RKO (cell line): ENCODE measurements at regions not wholly inside any gene's neighbourhood (a gene's known extent, or its start where the extent isn't known, plus 50 kb on each side); places are given as distances from the start of the nearest gene placed in this dataset.

ENCODE experiments used
- DNase-seq: peaks from one replicate; pipeline ENCODE4 v3.0.0-alpha.2; 2016; ENCODE audit warnings: low spot score

DNA sequence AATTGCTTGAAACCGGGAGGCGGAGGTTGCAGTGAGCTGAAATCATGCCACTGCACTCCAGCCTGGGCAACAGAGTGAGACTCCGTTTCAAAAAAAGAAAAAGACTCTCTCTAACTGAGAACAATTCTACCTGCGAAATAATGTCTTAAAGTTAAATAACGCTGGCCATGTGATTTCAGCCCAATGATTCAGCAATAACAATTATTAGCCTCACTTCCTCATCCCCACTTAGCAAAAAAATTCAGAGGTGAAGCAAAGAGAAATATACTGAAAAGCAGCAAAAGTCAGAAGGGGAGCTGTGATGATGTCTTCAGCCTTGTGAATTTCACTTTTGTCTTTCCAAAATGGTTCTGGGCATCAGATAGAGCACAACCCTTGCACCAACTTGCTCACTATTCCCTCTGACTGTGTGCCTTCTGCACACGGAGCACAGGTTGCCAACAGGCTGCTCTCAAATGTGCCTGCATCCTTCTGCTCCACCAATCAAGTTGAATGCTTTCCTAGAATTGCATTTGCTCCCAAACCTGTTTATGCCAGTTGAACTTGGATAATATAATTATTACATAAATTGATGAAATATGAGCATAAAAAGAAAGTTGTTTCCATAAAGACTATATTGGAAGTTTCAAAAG is 79.8 kb upstream of the IPO9 start:
- DNase-seq = no peak

DNA sequence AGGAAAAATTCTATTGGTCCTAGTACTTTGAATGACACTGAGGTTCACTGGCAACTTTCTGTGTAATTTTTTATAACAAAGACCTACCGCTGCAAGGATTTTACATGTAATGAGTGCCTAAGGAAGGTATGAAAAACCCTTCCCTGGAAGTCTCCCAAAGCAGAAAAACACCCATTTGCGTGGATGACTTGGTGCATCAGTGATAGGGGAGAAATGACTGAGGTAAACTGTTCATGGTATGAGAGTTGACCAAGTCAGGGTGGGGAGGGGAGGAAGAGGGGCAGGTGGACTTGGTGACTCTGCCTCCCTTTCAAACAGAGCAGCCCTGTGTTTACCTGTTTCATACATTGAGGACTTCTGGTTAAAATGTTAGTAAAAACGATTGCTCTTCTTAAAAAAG is 78.8 kb upstream of the IPO9 start:
- no peak for DNase-seq

DNA sequence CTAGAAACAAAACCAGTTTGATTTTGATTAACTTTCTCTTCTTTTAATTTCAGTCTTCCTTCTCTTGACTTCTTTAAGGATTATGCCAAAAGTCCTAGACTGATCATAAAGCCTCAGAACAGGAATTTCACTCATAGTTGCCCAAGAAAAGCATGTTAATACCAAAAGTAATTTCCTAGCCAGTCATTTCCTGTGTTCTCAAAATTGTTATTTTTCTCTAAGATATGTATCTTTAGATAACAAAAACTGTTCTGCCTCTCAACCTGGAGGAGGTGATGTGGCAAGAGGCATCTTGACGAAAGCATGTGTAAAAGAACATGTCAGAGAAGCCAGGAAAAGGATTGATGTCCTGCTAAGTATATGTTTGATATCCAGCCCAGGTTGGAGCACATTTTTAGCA is 78.0 kb upstream of the IPO9 start:
- DNase-seq = no peak

DNA sequence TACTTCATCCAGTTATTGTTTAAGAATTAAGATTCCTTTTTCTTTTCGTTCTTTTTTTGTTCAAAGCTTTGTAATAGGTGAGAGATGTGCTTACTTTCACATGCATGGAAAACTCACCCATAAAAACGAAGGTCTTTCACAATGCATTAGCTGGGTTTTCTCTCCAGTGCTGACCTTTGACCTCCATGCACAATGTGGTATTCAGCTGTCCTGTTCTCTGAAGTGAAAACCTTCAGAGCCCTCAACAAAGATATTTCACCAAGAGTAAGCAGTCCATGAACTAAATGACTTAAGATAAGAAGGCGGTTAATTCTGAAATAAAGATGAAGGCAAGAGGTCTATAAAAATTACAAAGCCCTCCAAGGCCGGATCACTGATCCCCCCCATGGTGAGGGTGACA is 77.1 kb upstream of the IPO9 start:
- no peak for DNase-seq

DNA sequence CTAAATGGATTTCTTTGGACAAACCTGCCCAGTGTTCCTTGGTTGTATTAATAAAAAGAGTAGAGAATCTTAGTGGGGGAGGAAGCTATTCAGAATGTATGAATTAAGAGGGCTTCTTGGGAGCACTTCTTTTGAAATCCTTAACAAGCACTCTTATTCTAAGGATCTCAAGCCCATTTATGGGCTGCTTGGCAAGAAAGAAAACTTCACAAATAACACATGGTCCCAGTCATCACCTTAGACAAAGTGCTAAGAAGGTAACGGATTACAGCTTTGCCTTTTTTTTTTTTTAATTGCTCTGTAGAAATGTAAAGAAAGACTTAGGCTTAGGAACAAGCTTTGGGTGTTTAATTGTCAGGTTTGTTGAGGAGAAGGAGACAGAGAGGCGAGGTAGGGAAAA is 76.6 kb upstream of the IPO9 start:
- no peak for DNase-seq

DNA sequence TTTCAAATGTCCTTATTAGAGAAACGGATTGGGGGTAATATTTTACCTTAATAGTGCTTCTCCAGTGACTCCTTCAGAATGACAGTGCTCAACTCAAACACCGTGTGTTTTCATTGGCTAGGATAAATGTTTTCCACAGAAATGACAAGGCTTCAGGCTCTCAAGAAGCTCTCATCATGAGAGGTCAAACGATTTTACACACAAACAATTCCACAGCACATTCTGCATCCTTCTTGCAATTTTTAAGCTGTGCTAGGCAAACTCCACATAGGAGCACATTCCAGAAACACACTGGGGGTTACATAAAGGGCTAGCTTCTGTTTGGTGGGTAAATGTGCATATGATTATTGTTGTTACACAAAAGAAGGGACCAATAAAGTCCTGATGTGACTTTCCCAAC is 75.5 kb upstream of the IPO9 start:
- no peak for DNase-seq

DNA sequence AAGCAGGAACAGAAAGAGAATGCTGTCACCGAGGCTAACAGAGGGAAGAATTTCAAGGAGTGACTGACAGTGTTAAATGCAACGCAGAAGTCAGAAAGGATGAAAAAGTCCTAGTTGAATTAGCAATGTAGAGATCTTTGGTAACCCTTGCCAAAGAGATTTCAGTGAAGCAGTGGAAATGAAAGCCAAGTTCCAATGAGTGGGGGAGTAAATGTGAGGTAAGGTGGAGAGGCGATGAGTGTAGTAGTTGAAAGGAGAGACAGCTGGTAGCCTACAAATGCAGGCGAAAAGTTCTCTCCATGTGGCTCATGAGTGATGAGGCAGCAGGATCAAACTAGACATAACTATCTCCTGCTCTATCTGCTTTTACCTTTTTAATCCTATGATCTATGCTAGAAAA is 74.6 kb upstream of the IPO9 start:
- no peak for DNase-seq

DNA sequence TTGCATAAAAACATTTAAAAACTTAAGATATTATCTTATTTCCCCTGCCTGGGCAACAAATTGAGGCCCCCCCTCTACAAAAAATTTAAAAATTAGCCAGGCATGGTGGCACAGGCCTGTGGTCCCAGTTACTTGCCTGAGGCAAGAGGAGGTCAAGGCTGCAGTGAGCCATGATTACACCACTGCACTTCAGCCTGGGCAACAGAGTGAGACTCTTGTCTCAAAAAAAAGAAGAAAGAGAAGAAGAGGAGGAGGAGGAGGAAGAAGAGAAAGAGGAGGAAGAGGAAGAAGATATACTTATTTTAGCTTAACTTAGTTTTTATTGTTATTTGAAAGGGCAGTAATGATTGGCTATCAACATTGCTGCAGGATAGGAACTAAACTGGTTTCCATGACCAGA is 73.8 kb upstream of the IPO9 start:
- no peak for DNase-seq

DNA sequence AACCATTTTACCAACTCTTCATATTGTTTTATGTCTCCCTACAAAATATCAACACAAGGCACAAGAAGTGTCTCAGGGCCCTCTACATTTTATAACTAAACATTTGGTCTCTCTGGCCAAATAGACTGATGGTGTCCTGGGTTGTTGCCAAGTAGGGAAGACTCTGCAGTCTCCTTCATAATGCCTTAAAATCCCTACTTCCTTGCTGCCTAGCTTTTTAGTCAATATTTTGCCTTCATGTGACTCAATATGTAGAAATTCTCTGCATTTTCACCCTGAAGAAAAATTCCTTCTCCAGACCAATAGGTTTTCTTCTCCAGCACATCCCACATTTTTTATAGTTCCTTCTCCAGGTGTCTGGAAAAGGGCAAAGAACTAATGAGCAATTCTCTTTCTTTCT is 72.6 kb upstream of the IPO9 start:
- DNase-seq = no peak

DNA sequence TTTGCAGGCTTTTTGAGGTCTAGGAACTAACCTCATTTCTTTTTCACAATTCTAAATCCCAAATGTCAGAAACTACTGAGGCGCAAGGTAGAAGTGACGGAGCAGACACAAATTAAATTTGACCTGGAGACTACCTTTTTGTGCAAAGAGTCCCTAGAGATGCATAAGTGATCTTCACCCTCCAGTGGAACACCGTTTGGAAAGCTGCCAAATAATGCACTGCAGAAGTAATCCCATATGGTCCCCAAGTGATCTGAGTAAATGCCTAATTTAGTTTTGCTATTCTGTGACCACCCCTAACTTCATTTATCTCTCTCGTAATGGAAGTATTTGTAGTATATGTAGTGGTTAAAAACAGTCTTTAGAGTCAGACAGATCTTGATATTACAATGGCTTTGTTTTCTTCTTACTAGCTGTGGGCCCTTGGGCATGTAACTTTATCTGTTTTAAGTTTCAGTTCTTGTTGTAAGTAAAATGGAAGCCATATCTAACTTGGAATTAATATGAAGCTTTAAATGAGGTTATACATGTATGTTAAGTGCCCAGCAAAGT is 70.4 kb upstream of the IPO9 start:
- no peak for DNase-seq

DNA sequence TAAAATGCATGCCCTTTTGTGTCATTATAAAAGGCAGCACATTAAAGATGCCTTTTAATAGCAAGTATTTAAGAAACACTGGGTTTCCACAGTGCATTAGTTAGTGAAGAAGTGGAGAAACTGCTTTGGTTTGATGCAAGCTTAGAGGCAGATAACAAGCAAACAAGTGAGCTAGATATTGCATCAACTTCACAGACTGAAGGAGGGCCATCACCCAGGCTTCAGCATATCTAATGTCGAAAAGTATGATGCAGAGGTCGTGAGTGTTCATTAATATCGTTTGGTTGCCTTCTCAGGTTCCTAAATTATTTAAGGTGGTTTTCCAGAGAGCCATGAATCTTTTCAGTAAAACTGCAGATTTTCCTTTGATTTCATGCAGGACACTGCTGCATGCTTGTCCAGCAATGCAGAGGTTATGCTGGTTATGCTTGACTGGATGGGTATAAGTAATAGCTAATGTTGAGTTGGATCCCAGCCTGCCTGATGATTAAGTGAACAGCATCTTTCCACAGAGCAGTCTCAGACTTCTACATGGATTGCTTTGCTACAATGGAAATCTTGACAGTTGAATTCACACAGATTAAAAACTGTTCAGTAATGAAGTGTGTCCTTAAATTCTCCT is 69.7 kb upstream of the IPO9 start:
- DNase-seq = no peak

DNA sequence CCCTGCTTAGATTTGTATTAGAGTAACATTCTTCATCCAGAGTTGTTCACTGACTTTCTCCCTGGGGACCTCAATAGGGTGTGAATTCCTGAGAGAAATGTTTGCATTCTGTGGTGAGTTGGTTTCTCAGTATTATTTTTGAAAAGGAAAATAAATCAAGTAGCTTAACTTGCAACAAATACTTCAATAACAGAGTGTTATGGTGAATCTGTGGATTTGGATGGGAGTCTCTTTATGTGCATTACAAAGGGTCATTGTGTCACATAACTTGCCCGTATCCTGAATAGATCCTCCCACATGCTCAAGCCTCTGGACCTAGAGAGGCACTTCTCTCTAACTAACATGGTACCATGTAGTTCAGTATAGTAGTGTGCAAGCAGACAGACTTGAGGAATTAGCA is 68.4 kb upstream of the IPO9 start:
- no peak for DNase-seq

DNA sequence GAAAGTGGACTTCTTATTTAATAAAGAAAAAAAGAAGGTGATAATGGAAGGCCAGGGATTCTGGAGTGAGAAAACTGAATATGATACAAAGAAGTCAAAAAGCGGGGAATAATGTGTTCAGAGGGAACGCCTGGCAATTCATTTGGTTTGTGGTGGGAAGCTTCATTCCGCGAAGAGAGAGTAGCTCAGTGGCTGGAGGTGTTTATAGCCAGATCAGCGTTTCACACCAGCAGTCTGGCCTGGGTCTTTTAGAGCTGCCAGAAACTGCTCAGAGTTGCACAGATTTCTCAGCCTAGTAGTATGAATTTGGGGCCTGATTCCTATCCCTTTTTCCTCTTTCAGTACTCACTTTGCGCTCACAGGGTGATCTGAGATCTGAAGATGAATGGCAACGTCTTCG is 67.8 kb upstream of the IPO9 start:
- DNase-seq = no peak

DNA sequence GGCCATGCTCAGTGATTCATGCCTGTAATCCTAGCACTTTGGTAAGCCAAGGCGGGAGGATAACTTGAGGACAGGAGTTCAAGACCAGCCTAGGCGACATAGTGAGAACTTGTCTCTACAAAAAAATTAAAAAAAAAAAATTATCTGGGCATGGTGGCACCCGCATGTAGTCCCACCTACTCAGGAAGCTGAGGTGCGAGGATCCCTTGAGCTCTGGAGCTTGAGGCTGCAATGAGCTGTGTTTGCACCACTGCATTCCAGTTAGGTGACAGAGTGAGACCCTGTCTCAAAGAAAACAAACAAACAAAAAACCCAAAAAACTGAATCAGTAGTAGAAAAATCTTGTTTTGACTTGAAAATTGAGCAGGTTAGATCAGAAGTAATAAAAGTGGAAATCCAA is 67.1 kb upstream of the IPO9 start:
- DNase-seq = no peak

DNA sequence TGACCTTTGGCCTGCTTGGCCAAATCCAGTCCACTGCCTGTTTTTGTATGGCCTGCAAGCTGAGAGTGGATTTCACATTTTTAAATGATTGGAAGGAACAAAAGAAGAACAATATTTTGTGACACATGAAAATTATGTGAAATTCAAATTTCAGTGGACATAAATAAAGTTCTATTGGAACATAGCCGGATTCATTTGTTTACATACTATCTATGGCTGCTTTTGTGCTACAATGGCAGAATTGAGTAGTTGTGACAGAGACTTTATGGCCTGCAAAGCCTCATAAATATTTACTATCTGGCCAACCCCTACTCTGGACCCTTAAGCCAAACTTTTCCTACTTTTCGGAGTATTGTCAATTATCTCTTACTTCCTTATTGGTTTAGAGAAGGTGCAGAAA is 66.6 kb upstream of the IPO9 start:
- no peak for DNase-seq

DNA sequence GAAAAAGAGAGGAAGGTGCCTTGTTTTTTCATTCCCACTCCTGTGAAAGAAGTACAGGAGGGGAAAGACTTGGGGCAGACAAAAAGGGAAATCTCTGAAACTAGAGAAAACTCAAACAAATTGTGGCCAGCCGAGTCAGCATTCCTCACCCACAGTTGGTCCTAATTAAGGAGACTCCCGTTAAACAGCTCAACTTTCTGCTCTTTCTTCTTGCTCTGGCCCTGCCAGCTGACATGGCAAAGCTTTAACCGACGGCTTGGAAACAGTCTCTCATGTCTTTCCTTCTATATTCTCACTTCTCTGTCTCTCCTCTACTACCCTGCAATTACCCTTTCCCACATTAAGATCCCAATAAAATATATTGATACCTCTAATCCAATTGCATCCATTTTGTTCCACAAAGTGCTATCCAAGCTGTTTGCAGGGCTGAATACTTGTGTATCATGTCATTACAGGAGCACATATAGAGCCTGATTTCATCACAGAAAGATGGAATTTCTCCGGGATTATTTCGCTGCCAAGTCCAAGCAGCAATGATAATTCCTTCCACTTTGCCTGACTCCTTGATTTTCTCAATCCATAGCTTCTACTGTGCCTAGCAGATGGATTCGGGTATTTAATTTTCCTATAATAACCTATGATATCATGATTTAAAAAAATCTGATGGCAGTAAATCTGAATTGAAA is 65.4 kb upstream of the IPO9 start:
- no peak for DNase-seq

DNA sequence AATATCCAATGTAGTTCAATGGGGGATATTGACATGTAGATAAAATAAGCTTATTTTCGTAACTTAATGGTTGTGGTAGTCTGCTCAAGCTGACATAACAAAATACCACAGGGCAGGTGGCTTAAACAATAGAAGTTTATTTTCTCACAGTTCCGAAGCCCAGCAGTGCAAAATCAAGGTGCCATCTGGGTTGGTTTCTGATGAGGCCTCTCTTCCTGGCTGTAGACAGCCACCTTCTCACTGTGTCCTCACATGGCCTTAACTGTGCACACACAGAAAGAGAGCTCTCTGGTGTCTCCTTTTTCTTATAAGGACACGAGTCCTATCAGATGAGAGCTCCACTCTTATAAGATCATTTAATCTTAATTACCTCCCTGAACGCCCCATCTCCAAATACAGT is 64.8 kb upstream of the IPO9 start:
- no peak for DNase-seq

DNA sequence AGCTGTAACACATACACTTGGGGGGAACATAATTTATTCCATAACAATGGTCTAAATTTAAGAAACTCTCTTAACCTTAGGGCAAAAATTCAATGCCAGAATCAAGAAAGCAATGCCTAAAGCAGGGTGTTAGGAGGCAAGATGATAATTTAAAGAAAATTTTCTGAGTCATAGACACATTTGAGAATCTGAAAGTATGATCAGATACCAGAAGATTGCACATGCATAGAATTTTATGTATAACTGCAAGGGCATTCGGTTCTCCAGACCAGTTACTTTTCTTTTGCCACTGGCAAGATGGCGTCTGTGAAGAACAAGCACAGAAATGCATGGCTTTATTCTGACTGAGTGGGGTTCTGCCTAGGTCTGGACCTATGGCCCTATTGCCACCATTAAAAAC is 64.4 kb upstream of the IPO9 start:
- DNase-seq = no peak

DNA sequence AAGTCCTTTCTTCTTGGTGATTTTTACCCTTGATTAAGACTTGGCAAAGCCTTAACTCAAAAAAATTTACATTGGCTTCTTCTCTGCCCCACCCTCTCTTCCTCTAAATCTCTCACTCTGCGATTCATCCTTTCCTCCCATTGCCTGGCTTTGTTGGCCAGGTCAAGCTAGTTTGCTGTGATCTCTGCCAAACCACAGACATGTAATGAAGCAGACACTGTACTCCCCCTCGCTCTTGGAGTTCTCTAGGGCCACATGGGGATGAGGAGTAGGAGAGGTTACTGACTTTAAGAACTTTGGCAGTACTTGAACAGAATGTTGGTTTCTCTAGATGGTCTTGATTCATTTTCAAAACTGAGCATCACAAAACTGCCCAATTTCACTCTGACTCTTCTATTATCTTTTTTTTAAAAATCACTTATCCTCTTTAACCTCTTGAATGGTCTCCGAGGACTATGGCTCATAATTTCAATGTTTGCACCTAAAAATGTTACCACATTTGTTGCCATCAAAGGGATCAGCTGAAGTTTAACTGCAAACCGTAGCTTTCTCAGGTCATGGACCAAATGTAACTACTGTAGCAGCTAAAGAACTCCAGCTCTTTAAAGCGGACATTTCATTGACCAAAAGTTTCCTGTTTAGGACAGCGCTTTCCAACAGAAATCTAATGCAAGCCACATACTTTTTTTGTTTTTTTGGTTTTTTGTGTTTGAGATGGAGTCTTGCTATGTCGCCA is 62.7 kb upstream of the IPO9 start:
- no peak for DNase-seq

DNA sequence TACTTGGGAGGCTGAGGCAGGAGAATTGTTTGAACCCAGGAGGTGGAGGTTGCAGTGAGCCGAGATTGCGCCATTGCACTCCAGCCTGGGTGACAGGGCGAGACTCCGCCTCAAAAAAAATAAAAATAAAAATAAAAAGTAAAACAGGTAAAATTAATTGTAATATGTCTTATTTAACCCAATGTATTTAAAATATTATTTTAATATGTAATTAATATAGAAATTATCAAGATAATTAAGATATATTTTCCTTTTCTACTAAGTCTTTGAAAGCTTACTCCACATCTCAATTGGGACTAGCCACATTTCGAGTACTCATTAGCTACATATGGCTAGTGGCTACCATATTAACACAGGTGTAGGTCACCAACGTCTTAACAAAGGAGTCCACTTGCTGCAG is 61.6 kb upstream of the IPO9 start:
- no peak for DNase-seq

DNA sequence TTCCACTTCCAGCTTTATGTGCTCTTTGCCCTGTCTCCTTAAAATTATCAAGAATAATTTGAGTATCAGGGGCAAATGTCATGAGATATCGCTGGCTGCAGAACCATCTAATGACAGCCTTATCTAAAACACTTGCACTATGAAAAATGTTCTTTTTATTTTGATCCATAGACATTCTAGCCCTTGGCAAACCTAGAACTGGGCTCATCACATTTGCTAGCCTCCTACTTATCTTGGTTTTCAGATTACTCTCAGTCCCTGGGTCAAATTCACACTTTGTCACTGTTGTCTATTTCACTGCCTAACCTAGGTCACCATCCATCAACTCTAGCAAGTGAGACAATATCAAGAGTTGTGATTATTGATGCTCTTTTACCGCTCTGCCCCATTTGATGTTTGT is 59.9 kb upstream of the IPO9 start:
- DNase-seq = no peak

DNA sequence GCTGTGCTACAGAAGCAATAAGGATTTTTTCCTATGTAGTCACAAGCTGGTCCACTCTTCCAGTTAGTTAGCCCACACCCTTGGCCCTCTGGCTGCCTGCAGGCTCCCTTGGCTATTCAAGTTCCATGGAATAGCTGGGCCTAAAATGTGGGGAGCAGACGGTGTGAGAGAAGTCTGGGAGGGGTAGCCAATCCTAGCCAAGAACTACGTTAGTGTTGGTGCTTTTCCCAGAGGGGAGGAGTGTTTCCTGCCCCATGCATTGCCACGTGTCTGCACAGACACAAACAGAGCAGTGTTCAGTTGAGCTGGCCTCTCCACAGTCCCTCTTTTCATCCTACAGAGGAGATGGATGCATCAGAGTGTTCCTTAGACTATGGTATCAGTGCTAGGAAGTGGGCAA is 59.0 kb upstream of the IPO9 start:
- DNase-seq = no peak

DNA sequence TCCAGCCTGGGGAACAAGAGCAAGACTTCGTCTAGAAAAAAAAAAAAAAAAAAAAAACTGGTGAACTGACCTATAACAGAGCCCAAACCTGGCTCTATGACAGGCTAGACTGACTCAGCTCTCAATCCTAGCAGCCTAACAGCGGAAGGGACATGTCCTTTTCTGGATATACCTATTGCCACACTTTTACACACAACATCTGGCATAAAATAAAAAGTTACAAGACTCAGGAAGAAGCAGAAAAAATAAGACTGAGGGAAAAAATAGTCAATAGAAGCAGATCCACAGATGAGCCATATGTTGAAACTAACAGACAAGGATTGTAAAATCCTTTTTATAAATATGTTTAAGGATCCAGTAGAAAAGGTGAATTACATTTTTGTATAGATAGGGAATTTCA is 57.5 kb upstream of the IPO9 start:
- DNase-seq = no peak
